GM12878 (cell line): ENCODE measurements at regions not wholly inside any gene's neighbourhood (a gene's known extent, or its start where the extent isn't known, plus 50 kb on each side); places are given as distances from the start of the nearest gene placed in this dataset.

Experiments used
- CREB1 ChIP-seq: IDR thresholded peaks from 2 replicates; pipeline ENCODE4 v1.6.1; 2012; ENCODE audit warnings: low read depth, mild to moderate bottlenecking, inconsistent platforms
- MXI1 ChIP-seq: fragments of 150-350 bp; IDR thresholded peaks from 2 replicates; pipeline ENCODE4 v1.6.1; 2011; ENCODE audit warnings: low read depth, mild to moderate bottlenecking, inconsistent platforms, low read length, improper control_type of control experiment
- PAX5 ChIP-seq: IDR thresholded peaks from 2 replicates; pipeline ENCODE4 v1.6.1; 2011; ENCODE audit warnings: low read depth, low read length, borderline replicate concordance
- POLR2AphosphoS5 ChIP-seq: IDR thresholded peaks from 2 replicates; pipeline ENCODE4 v1.6.1; 2011; ENCODE audit warnings: mild to moderate bottlenecking, low read length, inconsistent platforms
- TF ChIP-seq, protein P1 (sequence below), 3 experiments: IDR thresholded peaks in 2 of 3; conservative IDR thresholded peaks in 1 of 3; 2 replicates each; pipeline ENCODE4 v1.5.1; 2011; ENCODE audit warnings: low read depth in 3 of 3, low read length in 3 of 3, mild to moderate bottlenecking in 3 of 3, control low read depth in 2 of 3, moderate library complexity in 2 of 3, inconsistent platforms in 1 of 3, mixed read lengths in 1 of 3; ENCODE audit not compliant: control insufficient read depth in 2 of 3, insufficient read depth in 1 of 3; ENCODE audit errors: extremely low read depth in 1 of 3

DNA sequence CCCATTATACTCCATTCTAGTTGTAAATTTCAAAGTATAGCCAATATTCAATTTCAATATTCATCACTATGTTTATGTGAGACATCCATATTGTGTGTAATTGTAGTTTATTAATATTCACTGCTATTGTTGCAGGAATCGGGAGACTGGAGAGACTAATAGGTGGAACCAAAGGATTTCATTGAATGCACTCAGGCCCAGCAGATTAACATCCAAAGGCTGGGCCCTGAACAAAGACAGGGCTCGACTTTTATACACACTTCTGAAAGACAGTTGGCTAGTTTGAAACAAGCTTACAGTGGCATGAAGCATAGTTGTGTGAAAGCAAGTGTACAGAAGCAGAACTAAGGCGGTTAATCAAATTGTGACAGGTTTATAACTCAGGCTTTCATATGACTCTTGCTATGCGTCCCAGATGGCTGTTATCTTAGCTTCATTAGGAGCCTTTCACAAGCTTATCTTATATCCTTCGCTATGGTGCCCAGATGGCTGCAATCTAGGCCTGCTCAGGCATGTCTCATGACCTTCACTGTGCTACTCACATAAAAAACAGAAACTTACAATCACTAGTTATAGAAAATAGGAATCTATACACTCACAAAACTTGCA lies 1038.8 kb upstream of the EPHA6 start:
- no peak for TF ChIP-seq POLR2AphosphoS5
- TF ChIP-seq, protein P1, sequence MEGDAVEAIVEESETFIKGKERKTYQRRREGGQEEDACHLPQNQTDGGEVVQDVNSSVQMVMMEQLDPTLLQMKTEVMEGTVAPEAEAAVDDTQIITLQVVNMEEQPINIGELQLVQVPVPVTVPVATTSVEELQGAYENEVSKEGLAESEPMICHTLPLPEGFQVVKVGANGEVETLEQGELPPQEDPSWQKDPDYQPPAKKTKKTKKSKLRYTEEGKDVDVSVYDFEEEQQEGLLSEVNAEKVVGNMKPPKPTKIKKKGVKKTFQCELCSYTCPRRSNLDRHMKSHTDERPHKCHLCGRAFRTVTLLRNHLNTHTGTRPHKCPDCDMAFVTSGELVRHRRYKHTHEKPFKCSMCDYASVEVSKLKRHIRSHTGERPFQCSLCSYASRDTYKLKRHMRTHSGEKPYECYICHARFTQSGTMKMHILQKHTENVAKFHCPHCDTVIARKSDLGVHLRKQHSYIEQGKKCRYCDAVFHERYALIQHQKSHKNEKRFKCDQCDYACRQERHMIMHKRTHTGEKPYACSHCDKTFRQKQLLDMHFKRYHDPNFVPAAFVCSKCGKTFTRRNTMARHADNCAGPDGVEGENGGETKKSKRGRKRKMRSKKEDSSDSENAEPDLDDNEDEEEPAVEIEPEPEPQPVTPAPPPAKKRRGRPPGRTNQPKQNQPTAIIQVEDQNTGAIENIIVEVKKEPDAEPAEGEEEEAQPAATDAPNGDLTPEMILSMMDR (IDR thresholded peaks at IDR 0.05 in 2 of 3, conservative IDR thresholded peaks at IDR 0.05 in 1 of 3; ENCODE audit: control insufficient read depth in 2 of 3, extremely low read depth in 1 of 3, insufficient read depth in 1 of 3, low read depth in 3 of 3, low read length in 3 of 3): no peak
- no peak for TF ChIP-seq MXI1
- TF ChIP-seq CREB1: no peak
- TF ChIP-seq PAX5: no peak
